GM21619 (cell line): ENCODE measurements at regions not wholly inside any gene's neighbourhood (a gene's known extent, or its start where the extent isn't known, plus 50 kb on each side); places are given as distances from the start of the nearest gene placed in this dataset.
"Not testable (repeated sequence)": the region's sequence is repeated elsewhere in the genome, so short reads cannot be mapped to it uniquely, and the experiment has no call there.

Experiments used
- ATAC-seq: cut with Tn5 transposase; IDR thresholded peaks from one replicate; pipeline ENCODE4 v1.9.1; 2021; ENCODE audit not compliant: unreplicated experiment

DNA sequence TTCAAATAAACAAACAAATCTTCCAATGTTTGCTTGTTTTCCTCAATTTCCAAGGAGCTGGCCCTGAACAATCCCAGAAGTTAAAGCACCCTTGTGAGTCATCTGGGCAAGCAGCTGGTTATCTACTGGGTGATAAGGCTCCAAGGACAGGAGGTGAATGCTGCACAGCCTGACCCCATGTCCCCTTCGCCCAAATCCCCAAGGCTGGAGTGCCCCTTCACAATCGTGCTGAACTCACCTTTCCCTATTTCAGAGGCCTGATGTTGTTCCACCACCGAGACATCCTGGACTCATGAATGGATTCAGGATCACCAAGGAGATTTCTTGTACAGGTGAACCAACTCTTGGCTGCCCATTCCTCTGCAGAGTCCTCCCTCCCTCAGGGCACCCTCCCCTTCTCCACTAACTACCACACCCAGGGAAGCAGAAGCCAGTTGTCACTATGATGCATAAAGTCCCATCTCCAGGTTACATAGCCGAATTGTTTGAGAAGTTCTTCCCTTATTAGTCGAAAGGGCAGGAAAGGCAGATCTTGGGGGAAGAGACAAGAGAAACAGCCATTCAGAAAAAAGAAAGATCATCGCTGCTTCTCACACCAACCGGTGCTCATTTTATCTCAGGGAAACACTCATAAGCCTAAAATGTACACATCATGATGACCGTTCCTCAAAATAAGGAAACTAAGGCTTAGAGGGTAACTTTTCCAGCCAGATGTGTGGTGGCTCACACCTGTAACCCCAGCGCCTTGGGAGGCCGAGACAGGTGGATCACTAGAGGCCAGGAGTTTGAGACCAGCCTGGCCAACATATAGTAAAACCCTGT lies 138.8 kb upstream of the RREB1 start:
- no peak for ATAC-seq

DNA sequence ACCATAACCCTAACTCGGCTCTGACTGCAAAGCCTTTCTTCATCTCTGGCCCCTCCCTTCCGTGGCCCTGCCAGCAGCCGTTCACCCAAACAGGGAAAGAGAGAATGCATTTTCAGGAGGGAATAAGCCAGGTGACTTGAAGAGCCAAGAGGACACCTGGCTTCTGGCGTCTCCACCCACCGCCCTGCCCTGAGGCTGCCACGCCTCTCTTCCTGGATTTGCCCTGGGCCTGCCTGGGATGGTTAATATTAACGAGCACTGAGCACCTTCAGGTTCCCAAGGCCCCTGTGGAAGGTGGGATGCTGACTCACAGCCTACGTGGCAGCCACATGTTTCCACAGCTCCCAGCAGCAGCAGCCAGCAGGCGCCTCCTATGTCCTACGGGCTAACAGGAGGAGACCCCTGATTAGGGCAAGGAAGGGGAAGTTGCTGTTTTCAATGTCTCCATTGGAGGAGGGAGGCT lies 138.0 kb upstream of the RREB1 start:
- no peak for ATAC-seq

DNA sequence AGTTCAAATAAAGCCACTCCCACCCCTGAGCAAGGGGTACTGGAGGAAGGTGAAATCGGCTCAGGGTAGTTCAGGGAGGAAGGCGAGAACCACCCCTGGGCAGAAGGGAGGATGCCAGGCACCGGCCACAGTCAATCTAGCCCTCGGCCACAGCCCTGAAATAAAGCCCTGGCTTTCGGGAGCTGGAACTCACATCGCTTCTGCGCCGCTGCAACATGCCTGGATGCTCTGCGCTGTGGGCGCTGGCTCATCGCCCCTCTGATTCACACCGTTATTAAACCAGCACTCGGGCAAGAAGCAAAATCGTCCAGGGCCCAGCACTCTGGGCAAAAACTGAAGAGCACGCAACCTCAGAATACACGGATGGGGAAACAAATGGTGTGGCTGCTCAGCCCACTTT lies 136.9 kb upstream of the RREB1 start:
- no peak for ATAC-seq

DNA sequence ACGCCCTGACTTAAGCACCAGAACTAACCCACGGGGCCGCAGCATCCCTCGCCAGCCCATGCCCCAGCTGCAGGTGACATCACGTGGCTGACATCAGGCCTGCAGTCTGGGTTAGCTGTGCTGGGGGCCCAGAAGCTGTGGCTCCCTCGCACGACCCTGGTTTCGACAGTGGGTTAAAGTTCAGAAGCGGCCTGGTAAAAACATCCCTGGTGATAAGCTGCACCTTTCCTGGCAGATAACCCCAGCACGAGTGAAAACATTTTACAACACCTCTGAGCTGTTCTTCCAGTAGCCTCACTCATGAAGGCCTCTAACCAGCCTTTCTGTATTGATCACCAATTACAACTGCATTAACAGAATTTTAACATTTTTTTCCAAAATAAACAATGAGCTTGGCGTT lies 136.4 kb upstream of the RREB1 start:
- ATAC-seq, result no peak

DNA sequence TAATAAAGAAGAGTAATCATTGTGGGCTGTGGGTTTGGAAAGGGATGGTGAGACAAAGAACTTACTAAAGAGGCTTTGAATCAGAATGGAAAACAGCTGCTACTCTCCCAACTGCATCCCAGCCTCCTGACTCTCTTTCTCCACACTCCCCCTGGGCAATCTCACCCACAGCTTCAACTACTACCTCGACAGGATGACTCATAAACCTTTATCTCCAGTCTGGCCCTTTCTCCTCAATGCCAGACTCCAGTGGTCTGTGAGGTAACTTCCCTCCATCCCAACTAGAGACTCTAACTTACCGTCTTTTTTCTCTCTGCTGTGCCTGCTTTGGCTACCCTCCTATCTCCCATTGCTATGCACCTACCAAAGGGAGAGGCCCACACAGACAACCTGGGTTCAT lies 135.3 kb upstream of the RREB1 start:
- ATAC-seq, result no peak

DNA sequence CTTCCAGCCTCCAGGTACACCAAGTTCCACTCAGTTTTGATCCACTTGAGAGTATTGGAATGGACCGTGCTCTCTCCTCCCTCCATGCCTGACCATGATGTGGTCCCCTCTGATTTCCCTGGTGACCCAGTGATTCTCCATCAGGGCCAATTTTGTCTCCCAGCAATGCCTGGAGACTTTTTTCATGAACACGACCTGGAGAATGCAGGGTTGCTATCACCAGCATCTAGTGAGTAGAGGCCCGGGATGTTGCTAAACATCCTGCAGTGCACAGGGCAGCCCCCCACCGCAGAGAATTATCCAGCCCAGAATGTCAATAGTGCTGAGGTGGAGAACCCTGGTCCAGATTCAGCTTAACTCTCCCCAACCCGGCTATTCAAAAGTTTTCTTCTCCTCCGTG lies 134.0 kb upstream of the RREB1 start:
- no peak for ATAC-seq

DNA sequence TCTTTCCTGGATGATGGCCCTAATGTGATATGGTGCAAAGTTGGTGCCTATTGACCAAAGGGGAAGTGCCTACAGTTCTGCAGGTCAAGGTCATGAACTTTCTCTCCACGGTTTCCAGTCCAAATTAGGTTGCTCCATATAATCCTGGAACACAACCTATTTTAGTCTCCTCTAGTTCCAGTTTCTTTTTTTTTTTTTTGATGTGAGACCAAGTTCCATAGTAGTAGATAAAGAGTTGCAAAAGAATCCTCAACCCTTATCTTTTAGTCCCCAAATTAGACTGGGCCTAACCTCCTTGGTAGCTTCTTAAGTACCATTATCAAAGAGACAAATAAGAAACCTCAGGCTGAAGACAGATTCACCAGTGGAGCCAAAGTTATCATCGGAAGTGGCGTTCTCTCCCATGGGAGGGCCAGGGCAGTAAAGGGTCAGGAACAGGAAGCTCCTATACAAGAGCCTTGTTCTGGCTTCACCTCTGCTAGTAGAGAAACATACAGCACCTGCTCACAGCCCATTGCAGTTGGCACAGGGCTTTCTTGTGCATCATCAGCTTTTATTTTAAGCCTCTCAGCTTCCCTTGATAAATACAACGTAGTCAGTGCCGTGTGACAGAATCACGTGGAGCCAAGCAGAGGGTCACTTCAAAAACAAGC lies 132.2 kb upstream of the RREB1 start:
- no peak for ATAC-seq

DNA sequence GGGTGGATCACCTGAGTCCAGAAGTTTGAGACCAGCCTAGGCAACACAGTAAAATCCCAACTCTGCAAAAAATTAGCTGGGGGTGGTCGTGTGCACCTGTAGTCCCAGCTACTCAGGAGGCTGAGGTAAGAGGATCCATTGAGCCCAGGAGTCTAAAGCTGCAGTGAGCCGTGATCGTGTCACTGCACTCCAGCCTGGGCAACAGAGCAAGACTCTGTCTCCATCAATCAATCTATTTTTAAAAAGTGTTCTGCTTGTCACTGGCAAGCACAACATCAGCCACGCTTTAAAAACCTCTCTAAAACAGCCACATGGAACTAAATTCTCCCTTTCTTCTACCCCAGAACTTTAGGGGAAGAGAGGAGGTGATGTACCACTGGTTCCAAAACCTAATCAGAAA lies 131.6 kb upstream of the RREB1 start:
- no peak for ATAC-seq

DNA sequence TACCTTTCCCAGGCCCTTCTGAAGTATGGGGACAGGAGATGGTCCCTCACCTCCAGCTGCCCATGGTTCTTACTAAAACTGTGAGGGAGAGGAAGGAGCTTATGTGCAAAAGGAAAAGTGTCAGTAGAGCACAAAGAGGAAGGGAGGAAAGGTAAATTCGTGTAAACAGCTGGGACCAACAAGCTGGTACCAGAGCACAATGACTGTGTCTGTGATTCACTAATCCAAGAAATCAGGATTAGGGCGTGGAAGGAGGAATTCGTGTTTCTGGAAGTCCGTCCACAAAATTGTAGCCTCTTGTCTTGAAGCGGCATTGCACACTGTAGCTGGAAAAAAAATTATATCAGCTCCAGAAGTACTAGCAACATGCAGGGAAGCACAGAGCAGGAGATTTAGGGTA lies 129.0 kb upstream of the RREB1 start:
- ATAC-seq, result no peak

DNA sequence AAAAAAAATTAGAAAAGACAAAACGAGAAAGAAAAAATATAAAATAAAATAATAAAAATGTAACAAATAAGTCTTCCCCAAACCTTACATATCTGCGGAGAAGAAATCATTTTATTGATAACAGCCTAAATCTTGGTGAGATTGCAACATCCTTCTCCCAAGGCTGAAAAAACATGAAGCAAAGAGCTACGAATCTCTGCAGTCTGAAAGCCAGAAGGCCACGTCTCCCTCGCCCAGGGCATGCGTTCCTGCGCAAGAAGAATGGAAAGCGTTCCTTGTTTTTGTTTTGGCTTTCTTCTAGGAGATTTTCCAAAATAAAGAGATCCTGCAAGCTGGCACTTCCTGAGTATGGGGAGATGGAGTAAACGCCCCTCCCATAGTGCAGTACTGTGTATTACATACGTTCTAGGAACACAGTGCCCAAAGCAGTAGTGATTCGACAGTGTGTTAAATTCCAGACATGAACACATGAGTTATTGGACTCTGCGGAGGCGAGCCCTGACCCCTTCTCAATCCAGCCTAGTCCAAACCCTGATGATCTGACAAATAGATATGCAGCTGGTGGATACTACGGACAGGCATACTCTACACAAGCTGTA lies 126.7 kb upstream of the RREB1 start:
- ATAC-seq, result no peak

DNA sequence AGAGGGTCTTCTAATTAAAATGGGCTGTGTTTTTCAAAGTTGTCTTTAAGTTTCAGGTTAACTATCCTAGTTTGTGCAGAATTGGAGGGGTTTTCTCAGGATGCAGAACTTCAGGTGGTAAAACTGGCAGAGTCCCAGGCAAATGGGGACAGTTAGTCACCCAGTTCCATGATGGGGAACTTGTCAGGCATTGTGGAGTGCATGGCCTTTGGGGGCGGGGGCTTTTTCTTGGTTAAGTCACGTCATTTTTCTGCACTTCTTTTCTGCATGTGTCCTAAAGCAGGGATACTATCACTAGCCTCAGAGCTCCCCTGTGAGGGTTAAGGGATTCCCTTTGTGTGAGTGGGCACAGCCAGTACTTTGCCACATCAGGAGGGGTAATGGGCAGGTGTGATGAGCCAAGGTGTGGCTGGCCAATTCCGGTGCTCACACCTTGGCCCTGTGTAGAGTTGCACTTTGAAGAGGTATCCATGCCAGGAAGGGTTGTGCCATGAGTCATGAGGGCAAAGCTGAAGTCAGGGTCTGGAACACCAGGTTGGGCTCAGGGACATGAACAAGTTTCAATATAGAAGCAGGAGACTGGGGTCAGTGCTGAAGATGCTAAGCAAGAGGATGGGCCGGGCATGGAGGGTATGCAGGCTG lies 126.0 kb upstream of the RREB1 start:
- ATAC-seq, result no peak

DNA sequence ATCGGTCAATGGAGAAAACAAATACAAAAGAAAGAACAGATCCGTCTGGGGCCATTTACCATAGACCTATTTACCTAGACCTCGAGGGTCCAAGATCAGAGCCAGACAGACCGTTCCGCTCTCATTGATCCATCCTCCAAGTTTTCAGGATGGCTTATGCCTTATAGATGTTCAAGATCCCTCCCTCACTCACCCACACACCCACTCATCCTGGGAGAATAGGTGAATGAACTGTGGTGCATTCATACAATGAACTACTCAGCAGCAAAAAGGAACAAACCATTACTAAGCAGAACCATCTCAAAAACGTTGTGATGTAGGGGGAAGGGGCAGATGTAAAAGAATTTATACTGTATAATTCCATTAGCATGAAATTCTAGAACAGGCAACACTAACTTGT lies 125.1 kb upstream of the RREB1 start:
- no peak for ATAC-seq

DNA sequence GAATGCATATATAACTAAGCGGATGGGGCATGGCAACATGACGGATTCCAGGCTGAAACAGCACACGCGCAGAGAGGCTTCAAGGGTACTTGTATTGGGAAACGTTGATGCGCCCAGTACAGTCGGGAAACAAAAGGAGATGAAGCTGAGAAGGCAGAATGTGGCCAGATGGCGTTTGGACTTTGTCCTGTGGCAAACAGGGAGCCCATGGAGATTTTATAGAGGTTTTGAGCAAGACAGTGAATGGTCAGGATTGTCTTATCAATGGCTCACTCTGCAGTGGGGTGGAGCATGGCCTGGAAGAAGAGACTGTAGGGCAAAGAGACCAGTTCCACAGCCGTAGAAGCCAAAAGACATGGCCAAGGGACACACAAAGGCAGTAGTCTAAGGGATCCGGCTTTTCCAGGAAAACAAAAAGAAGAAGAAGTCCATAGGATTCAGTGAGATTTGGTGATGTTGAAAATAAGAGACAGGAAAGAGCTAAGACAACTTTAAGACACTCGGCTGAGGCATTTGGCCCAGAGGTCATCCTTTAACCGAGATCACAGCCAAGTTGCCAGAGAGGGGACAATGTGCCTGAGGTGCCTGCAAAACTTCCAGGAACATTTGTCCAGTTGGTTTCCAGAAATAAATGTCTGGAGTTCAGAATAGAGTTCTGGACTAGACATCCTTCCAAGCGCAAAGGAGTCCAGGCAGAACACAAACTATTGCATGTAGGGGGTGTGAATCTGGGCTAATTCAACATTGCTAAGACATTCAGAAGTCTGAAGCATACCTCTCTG lies 123.0 kb upstream of the RREB1 start:
- no peak for ATAC-seq

DNA sequence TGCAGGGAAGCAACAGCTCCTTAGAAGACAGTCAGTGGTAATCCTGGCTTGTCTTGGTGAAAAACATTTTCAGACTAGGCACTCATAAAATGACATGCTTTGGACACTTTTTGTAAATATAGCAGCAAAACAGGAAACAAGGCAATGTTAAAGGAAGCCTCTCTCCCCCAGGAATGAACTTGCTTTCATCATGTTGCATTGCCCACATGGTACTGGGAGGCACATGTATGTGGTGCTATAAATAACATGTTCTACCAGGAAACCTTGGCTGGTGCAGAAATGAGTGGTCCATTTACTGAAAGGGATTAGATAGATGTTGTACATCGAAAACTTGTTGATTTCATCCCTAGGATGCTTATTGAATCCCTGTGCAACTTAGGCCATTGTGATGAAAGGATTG lies 121.4 kb upstream of the RREB1 start:
- no peak for ATAC-seq

DNA sequence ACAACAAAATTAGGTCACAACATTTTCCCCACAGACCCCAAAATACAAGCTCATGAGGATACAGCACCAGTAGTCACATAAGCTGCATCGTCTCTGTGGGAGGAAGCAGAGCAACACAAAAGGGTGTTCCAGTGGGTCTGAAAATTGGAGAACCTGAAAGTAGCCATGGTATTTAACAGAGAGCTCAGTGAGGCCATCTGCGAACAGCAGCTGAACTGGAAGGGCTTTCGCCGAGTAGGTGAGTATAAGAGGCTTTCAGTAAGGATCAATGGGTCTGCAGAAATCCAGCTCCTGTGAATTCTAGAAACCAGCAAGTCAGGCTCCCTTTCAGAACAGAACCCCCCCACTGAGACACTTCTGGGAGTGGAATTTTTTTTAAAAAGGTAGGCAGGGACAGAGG lies 120.0 kb upstream of the RREB1 start:
- ATAC-seq, result no peak

DNA sequence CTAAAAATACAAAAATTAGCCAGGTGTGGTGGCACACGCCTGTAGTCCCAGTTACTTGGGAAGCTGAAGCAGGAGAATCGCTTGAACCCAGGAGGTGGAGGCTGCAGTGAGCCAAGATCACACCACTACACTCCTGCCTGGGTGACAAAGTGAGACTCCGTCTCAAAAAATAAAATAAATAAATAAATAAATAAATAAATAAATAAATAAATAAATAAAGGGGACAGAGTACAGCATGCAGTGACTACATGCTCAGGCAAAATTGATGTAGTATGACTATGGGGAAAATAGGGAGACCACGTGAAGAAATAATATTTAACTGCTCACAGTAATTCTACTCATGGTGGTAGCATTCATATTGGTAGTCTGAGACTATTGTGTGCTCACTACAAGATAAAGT lies 117.7 kb upstream of the RREB1 start:
- not testable (repeated sequence) for ATAC-seq

DNA sequence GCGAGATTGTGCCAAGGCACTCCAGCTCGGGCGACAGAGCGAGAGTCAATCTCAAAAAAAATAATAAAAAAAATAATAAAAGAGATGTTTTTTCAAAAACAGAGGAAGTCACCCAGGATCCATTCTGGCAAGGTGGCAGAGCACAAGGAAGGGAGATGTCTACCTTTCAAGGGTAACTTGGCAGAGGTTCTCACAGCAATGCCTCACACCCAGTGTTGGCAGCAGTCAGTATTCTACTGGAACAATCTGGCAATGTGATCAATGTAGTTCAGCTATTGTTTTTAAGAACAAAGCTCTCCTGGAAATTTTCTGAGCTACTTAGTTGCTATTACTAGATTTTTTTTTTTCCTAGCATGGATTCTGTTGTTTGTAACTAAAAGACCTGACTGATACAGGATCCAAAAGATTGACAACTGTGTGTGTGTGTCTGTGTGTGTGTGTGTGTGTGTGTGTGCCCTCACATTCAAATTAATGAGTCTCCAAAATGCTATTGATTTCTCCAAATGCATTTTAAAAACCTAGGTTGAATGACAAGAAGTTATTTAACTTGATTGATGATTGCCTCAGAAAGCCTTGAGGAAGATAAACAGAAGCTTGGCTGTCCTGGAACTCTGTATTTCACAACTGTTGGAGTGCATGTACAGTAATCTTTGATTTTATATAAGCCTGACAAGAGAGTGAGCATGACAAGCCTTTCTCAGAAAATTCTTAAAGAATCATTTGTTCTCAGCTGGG lies 114.1 kb upstream of the RREB1 start:
- ATAC-seq, result no peak

DNA sequence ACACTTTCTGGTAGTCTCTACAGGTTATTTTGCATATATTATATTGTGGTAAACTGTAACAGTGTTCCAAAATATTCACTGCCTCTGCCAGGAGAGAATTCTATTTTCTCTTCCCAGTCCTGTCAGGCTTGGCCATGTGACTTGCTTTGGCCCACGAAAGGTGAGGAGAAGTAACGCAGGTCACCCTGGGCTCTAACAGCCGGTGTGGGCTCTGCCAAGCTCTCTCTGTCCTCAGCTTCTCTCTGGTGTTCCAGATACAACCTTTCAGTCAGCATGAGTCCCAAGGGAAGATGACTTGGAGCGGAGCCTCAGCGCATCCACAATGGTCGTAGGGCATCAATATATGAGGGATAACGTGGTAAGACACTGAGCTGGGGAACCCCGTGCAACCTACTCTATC lies 113.0 kb upstream of the RREB1 start:
- ATAC-seq, result no peak

DNA sequence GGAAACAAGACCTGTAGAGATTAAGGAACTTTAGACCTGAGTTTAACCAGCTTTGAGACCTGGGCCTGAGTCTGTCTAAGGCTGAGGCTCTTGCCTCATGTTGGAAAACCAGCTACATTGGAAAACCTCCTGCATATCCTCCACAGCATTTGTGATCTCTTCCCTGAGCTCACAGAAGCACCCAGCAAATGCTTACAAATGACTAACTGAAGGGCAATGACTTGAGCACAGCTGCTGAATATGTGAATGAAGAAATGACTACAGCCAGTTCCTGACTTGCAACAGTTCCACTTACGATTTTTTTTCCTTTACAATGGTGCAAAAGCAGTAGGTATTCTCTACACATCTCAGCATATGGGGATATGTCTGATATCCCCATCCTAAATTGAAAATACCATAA lies 112.4 kb upstream of the RREB1 start:
- ATAC-seq, result no peak

DNA sequence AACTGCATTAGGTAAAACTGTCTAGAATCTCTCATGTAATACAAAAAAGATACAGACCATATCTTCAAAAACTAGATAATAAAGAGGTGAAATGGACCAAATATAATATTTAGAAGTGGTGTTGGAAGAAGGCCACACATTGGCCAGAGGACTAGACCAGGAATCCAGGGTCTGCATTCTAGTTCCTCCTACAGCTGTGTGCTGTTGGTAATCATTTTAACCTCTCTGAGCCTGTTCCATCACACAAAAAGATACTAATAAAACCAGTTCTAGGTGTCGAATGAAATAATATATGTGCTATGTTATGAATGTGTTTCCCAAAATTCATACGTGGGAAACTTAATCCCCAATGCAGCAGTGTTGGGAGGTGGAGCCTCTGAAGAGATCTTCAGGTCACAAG lies 111.6 kb upstream of the RREB1 start:
- no peak for ATAC-seq
